ENCODE measurements at regions not wholly inside any gene's neighbourhood (a gene's known extent, or its start where the extent isn't known, plus 50 kb on each side); places are given as distances from the start of the nearest gene placed in this dataset.
"Not testable (repeated sequence)": the region's sequence is repeated elsewhere in the genome, so short reads cannot be mapped to it uniquely, and the experiment has no call there.

DNA sequence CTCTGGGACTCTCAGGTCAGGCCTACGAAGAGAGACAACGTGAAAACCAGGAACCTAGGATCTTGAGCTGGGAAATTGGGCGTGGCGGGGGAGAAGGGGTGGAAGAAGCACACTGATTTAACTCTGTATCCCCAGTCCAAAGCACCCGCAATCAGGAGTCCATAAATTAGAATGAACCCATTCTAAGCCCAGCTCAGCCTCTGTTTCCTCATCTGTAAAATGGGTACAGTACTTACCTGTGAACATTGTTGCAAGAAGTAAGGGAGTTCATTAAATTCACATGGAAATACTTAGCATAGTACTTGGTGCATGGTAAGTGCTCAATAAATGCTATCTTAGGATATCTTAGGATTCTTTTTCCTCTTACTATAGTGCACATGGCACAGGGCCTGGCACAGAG lies 326.7 kb downstream of the BCOR start:
- no peak for DNase-seq (ENCODE audit: low spot score)

DNA sequence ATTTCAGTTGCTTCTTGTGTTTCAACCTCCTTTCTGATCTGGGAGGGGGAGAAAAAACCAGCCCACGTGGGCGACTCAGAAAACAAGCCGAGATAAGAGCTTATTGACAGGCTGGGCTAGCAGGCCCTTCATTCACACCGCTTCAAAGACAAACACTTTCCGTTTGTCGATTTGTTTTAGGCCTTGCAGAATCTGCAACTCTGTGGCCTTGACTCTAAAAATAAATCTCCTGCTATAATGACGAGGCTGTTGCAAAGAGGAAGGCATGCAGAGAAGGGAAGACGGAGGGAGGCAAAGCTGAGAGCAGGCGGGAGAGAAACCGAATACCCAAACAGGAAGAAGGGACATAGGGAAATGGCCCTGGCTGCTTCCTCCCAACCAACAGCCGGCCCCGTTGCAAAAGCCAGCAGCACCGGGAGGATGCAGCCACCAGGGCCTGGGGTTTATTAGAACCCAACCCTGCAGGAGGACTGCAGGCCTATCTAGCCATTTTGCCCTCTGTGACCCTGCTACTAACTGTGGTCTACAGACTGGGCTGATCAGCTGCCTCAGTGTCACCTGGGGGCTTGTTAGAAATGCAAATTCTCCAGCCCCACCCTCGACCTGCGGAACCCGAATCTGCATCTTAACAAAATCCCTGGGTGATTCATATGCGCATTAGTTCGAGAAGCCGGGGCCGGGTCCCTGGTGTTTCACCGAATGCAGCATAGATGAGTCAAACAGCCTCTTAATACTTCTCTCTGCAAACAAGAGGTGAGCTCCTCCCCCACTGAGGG lies 325.5 kb downstream of the BCOR start:
- DNase-seq (ENCODE audit: low spot score), result no peak

DNA sequence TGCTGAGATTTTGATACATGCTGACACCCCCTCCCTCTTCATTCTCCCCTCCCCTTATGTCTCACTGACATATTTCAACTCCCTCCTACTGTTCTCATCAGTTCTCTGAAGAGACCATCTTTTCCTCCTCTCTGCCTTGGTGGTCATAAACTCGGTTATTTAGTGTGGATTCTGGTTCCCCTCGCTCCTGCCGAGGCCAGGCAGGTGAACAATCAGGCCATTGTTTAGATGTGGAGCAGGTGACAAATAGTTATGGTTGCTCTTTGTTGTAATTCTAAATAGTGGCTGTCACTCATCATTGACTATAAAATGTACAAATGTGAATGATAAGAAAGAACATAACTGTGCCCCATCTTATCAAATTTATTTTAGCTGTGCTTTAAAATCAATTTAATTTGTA lies 324.6 kb downstream of the BCOR start:
- DNase-seq (ENCODE audit: low spot score), result no peak

DNA sequence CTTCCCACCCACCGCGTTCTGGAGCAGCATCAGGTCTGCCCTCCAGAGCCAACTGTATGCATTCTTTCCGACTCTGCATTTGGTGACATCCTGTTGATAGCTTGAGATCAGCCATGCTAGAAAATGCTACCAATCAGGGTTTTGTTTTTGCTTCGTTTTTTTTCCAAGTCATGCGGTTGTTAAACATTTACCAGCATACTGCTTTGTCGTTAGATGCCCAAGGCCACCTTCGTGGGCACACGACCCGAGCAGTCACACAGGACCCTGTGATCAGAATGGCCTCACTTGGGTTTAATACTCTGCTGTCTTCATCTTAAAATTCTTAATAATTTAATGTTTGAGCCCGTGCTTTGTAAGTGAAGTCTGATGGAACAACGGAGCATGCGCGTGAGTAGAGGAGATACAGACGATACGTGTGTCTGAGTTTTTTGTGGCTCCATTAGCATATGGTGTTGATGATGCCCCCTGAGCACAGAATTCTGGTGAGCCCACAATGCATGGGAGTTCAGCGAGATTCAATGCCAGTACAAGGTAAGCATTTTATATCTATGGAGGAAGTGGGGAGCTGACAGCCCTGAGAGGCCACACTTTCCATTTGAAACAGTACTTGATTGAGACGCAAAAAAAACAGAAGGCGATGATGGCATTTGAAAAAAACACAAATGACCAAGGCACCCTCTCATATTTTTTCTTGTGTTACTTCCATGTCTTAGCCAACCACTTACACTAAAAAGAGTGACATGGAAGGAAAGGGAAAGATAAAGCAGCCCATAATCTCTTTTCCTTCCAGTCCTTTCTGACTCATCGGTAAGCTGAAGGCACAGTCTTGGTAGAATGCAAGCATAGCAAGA lies 323.6 kb downstream of the BCOR start:
- no peak for DNase-seq (ENCODE audit: low spot score)

DNA sequence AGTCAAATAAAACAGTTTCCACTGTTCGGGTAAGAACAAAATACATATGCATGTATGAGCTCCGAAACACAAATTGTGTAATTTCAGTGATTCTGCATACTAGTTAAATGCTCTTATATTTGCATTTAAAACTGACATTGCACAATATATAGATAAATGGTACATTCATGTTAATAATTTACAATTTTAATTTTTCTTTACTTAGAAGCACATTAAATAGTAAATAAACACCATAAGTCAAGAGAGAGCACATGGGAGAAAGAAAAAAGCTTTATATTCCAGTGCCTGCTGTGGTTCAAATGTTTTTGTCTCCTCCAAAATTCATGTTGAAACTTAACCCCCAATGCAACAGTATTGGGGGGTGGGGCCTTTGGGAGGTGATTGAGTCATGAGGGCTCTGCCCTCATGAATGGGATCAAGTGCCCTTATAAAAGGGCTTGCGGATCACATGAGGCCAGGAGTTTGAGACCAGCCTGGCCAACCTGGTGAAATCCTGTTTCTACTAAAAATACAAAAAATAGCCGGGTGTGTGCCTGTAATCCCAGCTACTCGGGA lies 322.9 kb downstream of the BCOR start:
- DNase-seq (ENCODE audit: low spot score), result no peak

DNA sequence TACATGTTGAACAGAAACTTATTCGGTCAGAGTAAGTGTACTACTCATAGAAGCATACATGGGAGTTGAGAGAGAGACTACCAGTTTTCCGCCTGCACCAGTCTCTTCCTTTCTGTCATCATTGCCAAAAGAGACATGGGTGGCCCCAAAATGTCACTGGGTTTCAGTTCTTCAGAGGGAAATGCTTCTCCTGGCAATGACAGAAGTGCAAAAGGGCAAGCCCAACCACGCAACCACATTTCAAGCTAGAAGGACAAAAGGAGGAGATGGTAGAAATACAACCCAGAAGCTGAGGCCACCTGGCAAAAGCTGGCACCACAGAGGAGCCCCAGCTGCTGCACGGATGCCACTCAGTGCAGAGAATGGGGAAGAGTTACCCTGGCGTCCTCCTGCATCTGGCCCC lies 320.1 kb downstream of the BCOR start:
- DNase-seq (ENCODE audit: low spot score), result no peak

DNA sequence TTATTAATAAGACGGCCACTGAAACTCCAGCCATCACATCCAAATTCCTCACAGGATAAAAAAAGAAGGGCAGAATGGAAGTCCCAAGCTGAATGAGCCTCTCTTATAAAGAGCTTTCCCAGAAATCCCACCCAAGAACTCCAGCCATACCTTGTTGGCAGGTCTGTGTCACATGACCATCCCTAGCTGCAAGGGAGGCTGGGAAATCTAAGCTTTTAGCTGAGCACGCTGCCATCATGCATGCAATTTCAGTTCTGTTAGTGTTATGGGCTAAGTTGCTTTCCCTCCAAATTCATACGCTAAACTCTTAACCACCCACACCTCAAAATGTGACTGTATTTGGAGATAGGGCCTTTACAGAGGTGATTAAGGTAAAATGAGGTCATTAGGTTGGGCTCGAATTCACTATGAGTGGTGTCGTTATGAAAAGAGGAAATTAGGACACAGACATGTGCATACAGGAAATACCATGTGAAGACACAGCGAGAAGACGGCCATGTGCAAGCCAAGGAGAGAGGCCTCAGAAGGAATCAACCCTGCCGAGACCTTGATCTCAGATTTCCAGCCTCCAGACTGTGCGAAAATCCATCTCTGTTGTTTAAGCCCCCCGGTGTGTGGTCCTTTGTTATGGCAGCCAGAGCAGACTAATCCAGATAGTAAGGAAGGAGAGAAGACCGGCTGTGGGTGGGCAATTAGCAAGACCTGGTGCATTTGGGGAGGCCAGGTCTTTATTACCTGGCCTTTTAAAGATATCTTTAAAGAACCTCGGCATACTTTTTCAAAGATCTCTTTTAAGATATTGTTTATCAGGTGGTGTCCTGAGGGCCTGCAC lies 317.6 kb downstream of the BCOR start:
- no peak for DNase-seq (ENCODE audit: low spot score)

DNA sequence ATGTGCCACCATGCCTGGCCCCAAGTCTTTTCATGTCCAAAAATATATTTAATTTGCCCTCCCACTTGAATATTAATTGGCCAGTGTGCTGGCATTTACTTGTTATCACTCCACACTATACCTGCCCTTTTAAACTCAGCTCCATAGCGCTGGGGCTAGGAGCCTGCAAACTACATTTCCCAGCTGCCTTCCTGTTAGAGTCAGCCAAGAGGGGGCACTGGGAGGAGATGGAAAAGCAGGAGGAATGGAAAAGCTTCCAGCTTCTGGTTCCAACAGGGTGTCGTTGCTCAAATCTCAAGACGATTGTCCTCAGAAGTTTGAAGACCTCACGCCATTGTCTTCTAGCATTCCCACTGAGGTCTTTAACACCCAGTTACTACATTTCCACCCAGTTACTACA lies 315.5 kb downstream of the BCOR start:
- DNase-seq (ENCODE audit: low spot score), result no peak

DNA sequence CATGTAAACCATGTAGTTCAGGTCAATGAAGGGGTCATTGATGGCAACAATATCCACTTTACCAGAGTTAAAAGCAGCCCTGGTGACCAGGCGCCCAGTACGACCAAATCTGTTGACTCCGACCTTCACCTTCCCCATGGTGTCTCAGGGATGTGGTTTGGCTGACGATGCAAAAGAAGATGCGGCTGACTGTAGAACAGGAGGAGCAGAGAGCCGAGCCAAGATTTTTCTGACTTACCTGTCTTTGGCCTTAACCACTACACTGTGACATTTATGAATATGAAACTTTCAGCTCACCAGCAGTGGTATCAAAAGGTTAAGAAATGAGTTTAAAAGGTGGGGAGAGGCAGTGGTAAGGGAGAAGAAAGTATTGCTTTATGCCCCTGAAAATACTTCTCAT lies 309.8 kb downstream of the BCOR start:
- DNase-seq (ENCODE audit: low spot score), result no peak

DNA sequence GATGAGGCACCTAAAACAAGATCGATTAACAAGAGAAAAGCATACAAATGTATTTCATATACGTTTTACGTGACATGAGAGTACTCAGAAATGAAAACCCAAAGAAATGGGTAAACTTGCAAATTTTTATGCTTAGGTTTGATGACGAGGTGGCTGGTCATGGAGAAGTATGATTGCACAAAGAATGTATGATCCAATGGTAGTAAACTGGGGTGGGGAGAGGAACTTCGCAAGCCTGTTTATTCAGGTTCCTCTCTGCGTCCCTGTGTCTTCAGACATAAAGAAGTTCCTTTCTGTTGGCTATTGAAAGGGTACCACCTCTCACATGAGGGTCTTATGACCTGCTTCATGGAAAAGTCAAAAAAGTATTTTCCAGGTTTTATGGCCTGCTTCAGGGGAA lies 309.2 kb downstream of the BCOR start:
- no peak for DNase-seq (ENCODE audit: low spot score)

DNA sequence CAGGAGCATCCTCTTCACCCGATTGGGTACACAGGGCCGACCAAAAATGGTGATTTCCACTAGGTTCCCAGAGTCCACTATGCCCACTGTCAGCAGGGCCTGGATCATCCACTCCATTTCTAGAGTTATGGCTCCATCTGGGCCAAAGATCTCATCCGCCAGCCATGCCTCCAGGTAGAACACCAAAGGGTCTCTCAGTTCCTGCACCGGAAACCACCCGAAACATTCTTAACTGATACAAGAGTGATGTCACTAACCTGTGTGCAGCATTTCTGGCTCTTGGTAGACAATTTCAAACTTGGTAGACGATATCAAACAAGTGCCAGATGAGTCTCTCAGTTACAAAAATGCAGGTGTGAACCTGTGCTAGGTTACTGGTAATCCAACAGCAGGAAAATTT lies 306.1 kb downstream of the BCOR start:
- DNase-seq (ENCODE audit: low spot score), result no peak

DNA sequence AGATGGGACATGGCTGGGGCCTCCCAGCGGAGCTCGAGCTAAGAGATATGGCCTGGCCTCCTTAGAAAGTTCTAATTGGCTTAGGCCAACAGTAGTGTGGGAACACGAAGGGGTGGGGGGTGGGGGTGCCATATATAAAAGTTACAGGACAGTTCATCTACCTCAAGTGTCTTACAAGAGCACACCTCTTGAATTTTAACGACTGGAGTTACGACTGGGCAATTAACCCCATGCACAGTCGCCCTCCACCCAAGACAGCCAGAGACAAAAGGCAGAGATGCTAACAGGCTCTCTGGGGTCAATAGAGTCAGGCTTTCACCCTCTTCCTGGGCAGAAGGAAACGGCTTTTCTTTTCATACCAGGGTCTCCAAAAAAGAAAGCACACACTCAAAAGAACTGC lies 302.2 kb downstream of the BCOR start:
- DNase-seq (ENCODE audit: low spot score), result no peak

DNA sequence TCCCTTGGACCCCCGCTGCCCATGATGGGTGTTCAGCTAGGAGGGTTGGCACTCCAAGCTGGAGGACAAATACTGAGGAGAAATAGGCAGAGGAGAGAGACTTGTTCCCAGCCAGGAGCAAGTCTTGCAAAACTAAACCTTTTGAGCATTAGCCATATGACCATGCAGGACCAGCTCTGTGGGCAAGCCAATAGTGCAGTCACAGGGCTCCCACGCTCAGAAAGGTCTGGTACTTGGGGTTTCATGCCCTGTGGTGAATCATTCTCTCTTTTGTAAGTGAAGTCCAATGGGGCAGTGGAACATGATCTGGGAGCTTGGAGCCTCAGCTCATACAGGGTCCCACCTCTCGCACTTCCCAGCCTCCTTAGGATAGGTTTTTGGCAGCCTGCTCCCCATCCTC lies 300.9 kb downstream of the BCOR start:
- DNase-seq (ENCODE audit: low spot score), result no peak

DNA sequence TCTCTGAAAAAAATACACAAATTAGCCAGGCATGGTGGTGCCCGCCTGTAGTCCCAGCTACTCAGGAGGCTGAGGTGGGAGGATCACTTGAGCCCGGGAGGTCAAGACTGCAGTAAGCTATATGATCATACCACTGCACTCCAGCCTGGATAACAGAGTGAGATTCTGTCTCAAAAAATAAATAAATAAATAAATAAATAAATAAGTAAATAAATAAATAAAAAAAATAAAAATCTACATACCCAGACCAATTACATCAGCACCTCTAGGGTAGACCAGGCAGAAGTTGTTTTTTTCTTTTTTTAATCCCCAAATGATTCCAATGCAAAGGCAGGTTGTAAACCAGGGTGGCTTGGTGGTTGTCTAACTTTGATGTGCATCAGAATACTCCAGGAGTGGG lies 299.3 kb downstream of the BCOR start:
- not testable (repeated sequence) for DNase-seq (ENCODE audit: low spot score)

DNA sequence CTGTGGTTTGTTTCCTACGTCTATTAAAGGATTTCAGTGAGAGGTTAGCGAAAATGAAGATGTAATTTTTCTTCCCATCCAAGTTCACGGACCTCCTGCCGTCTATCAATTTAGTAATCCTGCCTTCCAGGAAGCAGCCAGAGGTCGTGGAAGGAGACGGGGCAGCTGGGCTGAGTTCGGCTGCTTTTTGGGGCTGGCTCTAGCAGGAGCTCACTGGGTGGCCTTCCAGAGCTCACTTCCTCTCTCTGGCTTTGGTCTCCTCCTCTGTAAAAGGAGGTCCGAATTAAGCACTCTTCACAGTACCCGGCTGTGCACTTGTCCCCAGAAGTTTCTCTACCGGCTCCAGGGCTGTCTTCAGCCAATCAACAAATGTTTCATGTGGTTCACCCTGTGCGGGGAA lies 295.4 kb downstream of the BCOR start:
- no peak for DNase-seq (ENCODE audit: low spot score)

DNA sequence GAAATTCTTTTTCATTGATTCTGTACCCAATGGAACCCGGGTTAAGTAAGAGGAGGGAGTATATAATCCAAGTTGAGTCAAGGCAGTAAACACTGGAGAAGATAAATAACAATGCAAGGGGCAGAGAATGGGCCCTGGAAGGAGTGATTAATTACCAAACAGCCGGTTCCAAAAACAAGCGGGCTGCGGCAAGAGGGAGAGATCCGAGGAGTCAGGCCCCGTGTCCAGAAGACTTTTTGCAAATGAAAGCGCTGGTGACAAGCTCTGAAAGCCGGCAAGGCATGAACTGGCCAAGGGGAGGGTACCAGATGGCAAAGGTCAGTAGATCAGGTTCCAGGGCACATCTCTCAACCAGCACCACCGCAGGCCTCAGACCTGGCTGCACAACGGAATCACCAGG lies 294.9 kb downstream of the BCOR start:
- DNase-seq (ENCODE audit: low spot score), result no peak

DNA sequence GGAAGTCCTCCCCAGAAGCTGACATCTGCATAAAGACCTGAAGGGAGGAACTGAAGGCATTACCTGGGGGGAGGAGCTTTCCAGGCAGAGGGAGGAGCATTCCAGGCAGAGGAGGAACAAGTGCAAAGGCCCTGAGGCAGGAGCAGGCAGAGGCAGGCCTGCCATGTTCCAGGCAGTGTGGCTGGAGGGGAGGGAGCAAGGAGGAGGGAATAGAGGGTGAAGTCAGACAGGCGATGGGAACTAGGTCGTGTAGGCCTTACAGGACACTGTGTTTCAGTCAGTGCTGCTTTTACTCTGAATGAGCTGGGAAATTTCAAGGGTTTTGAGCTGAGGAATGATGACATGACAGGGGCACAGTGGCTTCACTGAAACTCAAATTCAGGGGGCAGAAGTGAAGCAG lies 292.7 kb downstream of the BCOR start:
- no peak for DNase-seq (ENCODE audit: low spot score)

DNA sequence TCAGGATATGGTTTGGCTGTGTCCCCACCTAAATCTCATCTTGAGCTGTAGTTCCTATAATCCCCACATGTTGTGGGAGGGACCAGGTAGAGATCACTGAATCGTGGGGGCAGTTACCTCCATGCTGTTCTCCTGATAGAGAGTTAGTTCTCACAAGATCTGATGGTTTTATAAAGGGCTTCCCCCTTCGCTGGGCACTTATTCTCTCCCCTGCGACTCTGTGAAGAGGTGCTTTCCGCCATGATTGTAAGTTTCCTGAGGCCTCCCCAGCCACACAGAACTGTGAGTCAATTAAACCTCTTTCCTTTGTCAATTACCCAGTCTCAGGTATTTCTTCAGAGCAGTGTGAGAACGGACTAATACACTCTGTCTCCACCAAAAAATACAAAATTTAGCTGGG lies 291.9 kb downstream of the BCOR start:
- DNase-seq (ENCODE audit: low spot score), result no peak

DNA sequence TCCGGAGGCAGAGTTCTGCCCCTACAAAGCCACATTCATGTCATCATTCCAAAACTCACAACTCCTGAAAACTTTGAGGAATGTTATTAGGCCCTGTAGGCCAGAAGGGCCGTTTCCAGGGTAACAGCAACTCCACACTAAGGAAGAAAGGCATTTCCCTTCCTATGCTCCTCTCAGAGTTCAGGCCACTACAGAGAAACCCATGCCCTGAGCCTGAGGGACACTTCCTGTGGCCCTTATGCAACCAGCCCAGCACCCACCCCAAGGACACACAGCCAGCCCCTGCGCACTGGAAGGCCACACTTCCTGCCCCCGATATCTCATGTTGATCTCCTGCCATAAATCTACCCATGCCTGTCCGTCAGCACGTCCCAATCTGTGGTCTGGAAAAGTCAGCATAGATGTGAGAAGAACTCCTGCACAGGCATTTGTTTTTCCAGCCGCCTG lies 289.3 kb downstream of the BCOR start:
- DNase-seq (ENCODE audit: low spot score), result no peak

DNA sequence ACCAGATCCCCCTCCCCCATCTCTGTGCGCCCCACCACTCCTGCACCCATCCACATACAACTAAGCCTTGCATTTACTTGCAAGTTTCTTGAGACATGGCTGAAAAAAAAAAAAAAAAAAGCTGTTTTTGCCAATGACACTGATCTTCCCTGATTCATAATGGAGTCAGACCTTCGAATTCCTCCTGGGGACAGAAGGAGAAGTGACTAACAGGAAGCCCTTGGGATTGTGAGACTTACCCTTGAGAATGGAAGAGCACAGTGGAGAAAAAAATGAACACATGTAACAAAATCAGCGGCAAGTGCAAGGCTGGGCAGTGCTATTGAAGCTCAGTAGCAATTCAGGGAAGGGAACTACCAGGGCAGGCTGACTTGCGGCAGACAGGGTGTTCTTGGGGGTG lies 288.4 kb downstream of the BCOR start:
- no peak for DNase-seq (ENCODE audit: low spot score)

DNA sequence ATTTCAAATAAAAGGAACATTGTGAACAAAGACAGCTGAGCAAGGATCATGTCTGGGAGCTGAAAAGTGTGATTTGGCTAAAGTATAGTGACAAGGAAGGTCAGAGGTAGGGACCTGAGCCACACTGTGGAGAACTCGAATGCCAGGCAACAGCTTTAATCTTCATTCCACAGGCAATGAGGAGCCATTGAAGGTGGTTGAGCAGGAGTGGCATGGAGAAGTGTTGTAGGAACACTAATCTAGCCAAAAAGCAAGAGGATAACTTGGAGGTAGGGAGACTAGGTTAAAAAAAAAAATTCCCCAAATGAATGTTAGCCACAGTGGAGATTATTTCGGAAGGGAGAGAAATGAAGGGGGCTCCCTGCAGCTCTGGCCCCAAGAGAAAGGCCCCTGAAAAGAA lies 286.9 kb downstream of the BCOR start:
- no peak for DNase-seq (ENCODE audit: low spot score)

DNA sequence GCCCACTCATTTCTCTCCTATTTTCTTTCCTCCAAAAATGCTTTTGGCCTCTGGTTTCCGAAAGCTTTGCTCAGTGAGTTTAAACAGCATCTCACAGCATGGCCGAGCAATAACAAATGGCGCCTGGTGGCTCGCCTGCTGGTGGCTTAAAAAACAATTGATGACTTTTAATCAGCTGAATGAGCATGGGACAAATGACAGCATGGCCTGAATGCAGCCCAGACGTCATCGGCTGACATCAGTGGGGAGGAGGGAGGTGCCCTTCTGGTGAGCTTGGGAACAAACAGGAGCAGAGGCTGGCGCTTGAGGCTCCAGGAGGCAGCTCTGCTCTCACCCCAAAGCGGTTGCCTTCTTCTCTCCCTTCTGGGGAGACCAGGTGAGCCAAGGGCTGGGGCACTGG lies 286.4 kb downstream of the BCOR start:
- DNase-seq (ENCODE audit: low spot score), result no peak

Measured in D341Med (cell line).